ENCODE measurements at regions not wholly inside any gene's neighbourhood (a gene's known extent, or its start where the extent isn't known, plus 50 kb on each side); places are given as distances from the start of the nearest gene placed in this dataset.

- DNase-seq, result no peak
Observed at GRCh38 chr2:6359964-6360363, 505.7 kb downstream of the CMPK2 start.

- DNase-seq, result no peak
Observed at GRCh38 chr2:6362671-6363450, 502.8 kb downstream of the CMPK2 start.

GRCh38 chr2:6368281-6368680, 497.4 kb downstream of the CMPK2 start:
- no peak for DNase-seq

- no peak for DNase-seq
Observed at GRCh38 chr2:6369266-6369665, 496.4 kb downstream of the CMPK2 start.

GRCh38 chr2:6370753-6371551, 494.8 kb downstream of the CMPK2 start:
- no peak for DNase-seq

- no peak for DNase-seq
Observed at GRCh38 chr2:6372317-6372901, 493.3 kb downstream of the CMPK2 start.

GRCh38 chr2:6381326-6381725, 484.4 kb downstream of the CMPK2 start:
- no peak for DNase-seq

- DNase-seq, result no peak
Observed at GRCh38 chr2:6384341-6384740, 481.4 kb downstream of the CMPK2 start.

- DNase-seq, result no peak
Observed at GRCh38 chr2:6392354-6392753, 473.4 kb downstream of the CMPK2 start.

- no peak for DNase-seq
Observed at GRCh38 chr2:6392966-6393365, 472.7 kb downstream of the CMPK2 start.

GRCh38 chr2:6393819-6394218, 471.9 kb downstream of the CMPK2 start:
- no peak for DNase-seq

GRCh38 chr2:6394276-6394675, 471.4 kb downstream of the CMPK2 start:
- DNase-seq, result no peak

- DNase-seq, result no peak
Observed at GRCh38 chr2:6398421-6398820, 467.3 kb downstream of the CMPK2 start.

GRCh38 chr2:6401301-6401700, 464.4 kb downstream of the CMPK2 start:
- no peak for DNase-seq

- DNase-seq, result no peak
Observed at GRCh38 chr2:6408057-6408456, 457.6 kb downstream of the CMPK2 start.

- DNase-seq, result no peak
Observed at GRCh38 chr2:6410313-6410712, 455.4 kb downstream of the CMPK2 start.

- DNase-seq, result no peak
Observed at GRCh38 chr2:6412533-6413091, 453.1 kb downstream of the CMPK2 start.

- no peak for DNase-seq
Observed at GRCh38 chr2:6417050-6417449, 448.7 kb downstream of the CMPK2 start.

GRCh38 chr2:6418291-6418690, 447.4 kb downstream of the CMPK2 start:
- no peak for DNase-seq

- DNase-seq, result no peak
Observed at GRCh38 chr2:6421138-6421730, 444.5 kb downstream of the CMPK2 start.

GRCh38 chr2:6421888-6422287, 443.8 kb downstream of the CMPK2 start:
- DNase-seq, result no peak

- no peak for DNase-seq
Observed at GRCh38 chr2:6423157-6423556, 442.6 kb downstream of the CMPK2 start.

GRCh38 chr2:6423944-6424343, 441.8 kb downstream of the CMPK2 start:
- no peak for DNase-seq
